Neural progenitor cell (in vitro differentiated cells): ENCODE measurements at regions not wholly inside any gene's neighbourhood (a gene's known extent, or its start where the extent isn't known, plus 50 kb on each side); places are given as distances from the start of the nearest gene placed in this dataset.
"Not testable (repeated sequence)": the region's sequence is repeated elsewhere in the genome, so short reads cannot be mapped to it uniquely, and the experiment has no call there.

Source experiments
- DNase-seq: peaks from one replicate; pipeline ENCODE4 v3.0.0-alpha.2; 2016; ENCODE audit warnings: low spot score
- H2AFZ ChIP-seq: fragments of 200-600 bp; sonication (generic); replicated peaks from 2 replicates; pipeline ENCODE4 v1.6.1; 2016; ENCODE audit warnings: antibody characterized with exemption
- H3F3A ChIP-seq: fragments of 200-600 bp; sonication (generic); 2 replicates; pipeline ENCODE4 v1.6.1; 2016; ENCODE audit warnings: antibody characterized with exemption, low read depth
- H3K27ac ChIP-seq: fragments of 200-600 bp; sonication (generic); 2 replicates; pipeline ENCODE4 v1.5.1; 2016; ENCODE audit warnings: mild to moderate bottlenecking
- H3K27me3 ChIP-seq: fragments of 200-600 bp; sonication (generic); 2 replicates; pipeline ENCODE4 v1.6.1; 2016; ENCODE audit warnings: mild to moderate bottlenecking, moderate library complexity
- H3K36me3 ChIP-seq: fragments of 200-600 bp; sonication (generic); 2 replicates; pipeline ENCODE4 v1.5.1; 2016
- H3K4me1 ChIP-seq: fragments of 200-600 bp; sonication (generic); 2 replicates; pipeline ENCODE4 v1.6.1; 2016; ENCODE audit warnings: mixed run types
- H3K4me2 ChIP-seq: fragments of 200-600 bp; sonication (generic); 2 replicates; pipeline ENCODE4 v1.6.1; 2016
- H3K4me3 ChIP-seq: fragments of 200-600 bp; sonication (generic); 2 replicates; pipeline ENCODE4 v1.5.1; 2016
- H3K79me2 ChIP-seq: fragments of 200-600 bp; sonication (generic); 2 replicates; pipeline ENCODE4 v1.6.1; 2016; ENCODE audit warnings: low read depth
- H3K9ac ChIP-seq: fragments of 200-600 bp; sonication (generic); 2 replicates; pipeline ENCODE4 v1.6.1; 2016
- H3K9me3 ChIP-seq: fragments of 200-600 bp; sonication (generic); 2 replicates; pipeline ENCODE4 v1.5.1; 2016; ENCODE audit warnings: low read depth
- H4K20me1 ChIP-seq: fragments of 200-600 bp; sonication (generic); 2 replicates; pipeline ENCODE4 v1.6.1; 2016; ENCODE audit warnings: low read depth
- H3K27ac Mint-ChIP-seq: 3 replicates; pipeline ENCODE4 v1.8.0; 2021; ENCODE audit warnings: mixed read lengths
- H3K27me3 Mint-ChIP-seq: 2 replicates; pipeline ENCODE4 v1.8.0; 2022; ENCODE audit warnings: low read depth, mild to moderate bottlenecking, inconsistent platforms, moderate library complexity, mixed read lengths; ENCODE audit not compliant: insufficient read depth
- H3K36me3 Mint-ChIP-seq: 3 replicates; pipeline ENCODE4 v1.8.0; 2021; ENCODE audit warnings: mixed read lengths
- H3K4me1 Mint-ChIP-seq: 3 replicates; pipeline ENCODE4 v1.8.0; 2021; ENCODE audit warnings: mixed read lengths
- H3K4me3 Mint-ChIP-seq: 3 replicates; pipeline ENCODE4 v1.8.0; 2021; ENCODE audit warnings: mild to moderate bottlenecking, moderate library complexity, mixed read lengths
- H3K9me3 Mint-ChIP-seq: 3 replicates; pipeline ENCODE4 v1.8.0; 2020; ENCODE audit warnings: mixed read lengths
- EZH2 ChIP-seq: fragments of 200-600 bp; sonication (generic); IDR thresholded peaks from 2 replicates; pipeline ENCODE4 v1.6.1; 2017; ENCODE audit warnings: antibody characterized with exemption, mild to moderate bottlenecking, moderate library complexity
- EZH2phosphoT487 ChIP-seq: fragments of 200-600 bp; sonication (generic); IDR thresholded peaks from 2 replicates; pipeline ENCODE4 v1.6.1; 2017; ENCODE audit warnings: antibody characterized with exemption
- TF ChIP-seq, protein P1 (sequence below): fragments of 200-600 bp; sonication (generic); IDR thresholded peaks from 2 replicates; pipeline ENCODE4 v1.5.1; 2017; ENCODE audit warnings: antibody characterized with exemption, mild to moderate bottlenecking

DNA sequence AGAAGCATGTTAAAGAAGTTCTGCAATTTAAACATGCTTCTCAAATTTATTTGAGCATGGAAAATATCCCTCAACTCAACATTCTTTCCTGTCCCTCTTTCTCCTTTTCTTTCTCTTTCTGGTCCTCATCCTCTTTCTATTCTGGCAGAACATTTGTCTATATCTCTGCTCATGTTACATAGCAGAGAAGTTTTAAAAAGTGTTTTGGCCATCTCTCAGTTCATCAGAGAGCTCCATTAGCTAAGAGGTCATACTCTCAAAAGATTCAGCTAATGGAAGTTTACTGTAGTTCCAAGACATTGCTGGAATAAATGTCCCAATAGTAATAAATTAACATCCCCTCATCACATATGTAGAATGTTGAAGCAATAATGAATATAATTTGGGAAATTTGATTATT is 53.5 kb downstream of the XCL2 start:
- no peak for DNase-seq
- no peak overlapping the region for H2AFZ ChIP-seq
- Mint-ChIP-seq H3K27ac (no peak overlapping the region), H3K4me3 (no peak overlapping the region), H3K9me3 (peaks cover 3% of the 10 kb centered on the region), H3K27me3 (no peaks in the 10 kb centered on the region), H3K36me3 (no peaks in the 10 kb centered on the region), H3K4me1 (no peaks in the 10 kb centered on the region)
- no peak overlapping the region for H3K27ac ChIP-seq
- H3K79me2 ChIP-seq = no peaks in the 10 kb centered on the region
- no peaks in the 10 kb centered on the region for H3K4me1 ChIP-seq
- H3K9ac ChIP-seq = no peak overlapping the region
- no peak for TF ChIP-seq EZH2phosphoT487
- TF ChIP-seq, protein P1, sequence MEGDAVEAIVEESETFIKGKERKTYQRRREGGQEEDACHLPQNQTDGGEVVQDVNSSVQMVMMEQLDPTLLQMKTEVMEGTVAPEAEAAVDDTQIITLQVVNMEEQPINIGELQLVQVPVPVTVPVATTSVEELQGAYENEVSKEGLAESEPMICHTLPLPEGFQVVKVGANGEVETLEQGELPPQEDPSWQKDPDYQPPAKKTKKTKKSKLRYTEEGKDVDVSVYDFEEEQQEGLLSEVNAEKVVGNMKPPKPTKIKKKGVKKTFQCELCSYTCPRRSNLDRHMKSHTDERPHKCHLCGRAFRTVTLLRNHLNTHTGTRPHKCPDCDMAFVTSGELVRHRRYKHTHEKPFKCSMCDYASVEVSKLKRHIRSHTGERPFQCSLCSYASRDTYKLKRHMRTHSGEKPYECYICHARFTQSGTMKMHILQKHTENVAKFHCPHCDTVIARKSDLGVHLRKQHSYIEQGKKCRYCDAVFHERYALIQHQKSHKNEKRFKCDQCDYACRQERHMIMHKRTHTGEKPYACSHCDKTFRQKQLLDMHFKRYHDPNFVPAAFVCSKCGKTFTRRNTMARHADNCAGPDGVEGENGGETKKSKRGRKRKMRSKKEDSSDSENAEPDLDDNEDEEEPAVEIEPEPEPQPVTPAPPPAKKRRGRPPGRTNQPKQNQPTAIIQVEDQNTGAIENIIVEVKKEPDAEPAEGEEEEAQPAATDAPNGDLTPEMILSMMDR = no peak
- no peak for TF ChIP-seq EZH2
- H3K36me3 ChIP-seq = no peaks in the 10 kb centered on the region
- no peaks in the 10 kb centered on the region for H4K20me1 ChIP-seq
- no peaks in the 10 kb centered on the region for H3K9me3 ChIP-seq
- no peak overlapping the region for H3K4me3 ChIP-seq
- H3K27me3 ChIP-seq = no peaks in the 10 kb centered on the region
- H3K4me2 ChIP-seq = no peak overlapping the region
- H3F3A ChIP-seq = no peaks in the 10 kb centered on the region

DNA sequence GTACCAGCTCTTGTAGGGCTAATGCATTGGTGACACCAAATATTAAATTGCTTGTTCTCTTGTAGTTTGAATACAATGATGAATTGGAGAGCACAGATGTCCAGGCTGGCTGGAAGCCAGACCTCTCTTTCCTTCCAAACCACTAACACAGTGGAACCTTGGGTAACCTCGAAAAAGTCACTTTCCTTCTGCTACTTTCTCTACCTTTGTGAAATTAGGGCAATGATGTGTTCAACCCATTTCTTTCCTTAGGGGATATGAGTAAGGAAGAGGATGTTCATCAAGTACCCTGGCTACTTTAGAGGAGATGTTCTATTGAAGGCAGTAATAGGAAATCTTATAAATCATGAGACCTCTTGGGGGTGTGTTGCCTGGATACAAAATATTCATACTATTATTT is 55.7 kb downstream of the XCL2 start:
- Histone ChIP-seq H3K9me3 (no peaks in the 10 kb centered on the region), H4K20me1 (no peaks in the 10 kb centered on the region), H3K4me1 (no peaks in the 10 kb centered on the region), H3K27ac (no peak overlapping the region), H3F3A (no peaks in the 10 kb centered on the region), H3K4me3 (no peak overlapping the region), H2AFZ (no peak overlapping the region), H3K79me2 (no peaks in the 10 kb centered on the region), H3K4me2 (no peak overlapping the region), H3K9ac (no peak overlapping the region), H3K36me3 (no peaks in the 10 kb centered on the region), H3K27me3 (no peaks in the 10 kb centered on the region)
- no peak for TF ChIP-seq EZH2phosphoT487
- TF ChIP-seq EZH2 = no peak
- TF ChIP-seq, protein P1 = no peak
- H3K27ac Mint-ChIP-seq = no peak overlapping the region
- no peaks in the 10 kb centered on the region for H3K4me1 Mint-ChIP-seq
- no peak for DNase-seq
- H3K27me3 Mint-ChIP-seq = no peaks in the 10 kb centered on the region
- no peaks in the 10 kb centered on the region for H3K36me3 Mint-ChIP-seq
- no peak overlapping the region for H3K4me3 Mint-ChIP-seq
- peaks cover 3% of the 10 kb centered on the region for H3K9me3 Mint-ChIP-seq

DNA sequence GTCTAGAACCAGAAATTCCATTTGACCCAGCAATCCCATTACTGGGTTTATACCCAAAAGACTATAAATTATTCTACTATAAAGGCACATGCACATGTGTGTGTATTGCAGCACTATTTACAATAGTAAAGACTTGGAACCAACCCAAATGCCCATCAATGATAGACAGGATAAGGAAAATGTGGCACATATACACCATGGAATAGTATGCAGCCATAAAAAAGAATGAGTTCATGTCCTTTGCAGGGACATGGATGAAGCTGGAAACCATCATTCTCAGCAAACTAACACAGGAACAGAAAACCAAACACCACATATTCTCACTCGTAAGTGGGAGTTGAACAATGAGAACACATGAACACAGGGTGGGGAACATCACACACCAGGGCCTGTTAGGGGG is 57.0 kb downstream of the XCL2 start:
- not testable (repeated sequence) for H3K9ac ChIP-seq, H3K27ac Mint-ChIP-seq, H3F3A ChIP-seq, H3K4me2 ChIP-seq, H3K4me1 ChIP-seq, H3K27me3 ChIP-seq, H3K9me3 Mint-ChIP-seq, H3K36me3 ChIP-seq, H3K4me1 Mint-ChIP-seq, DNase-seq, H3K36me3 Mint-ChIP-seq, H3K4me3 ChIP-seq, H3K27me3 Mint-ChIP-seq, H3K9me3 ChIP-seq, H3K4me3 Mint-ChIP-seq, H4K20me1 ChIP-seq, H3K27ac ChIP-seq, H2AFZ ChIP-seq, H3K79me2 ChIP-seq

DNA sequence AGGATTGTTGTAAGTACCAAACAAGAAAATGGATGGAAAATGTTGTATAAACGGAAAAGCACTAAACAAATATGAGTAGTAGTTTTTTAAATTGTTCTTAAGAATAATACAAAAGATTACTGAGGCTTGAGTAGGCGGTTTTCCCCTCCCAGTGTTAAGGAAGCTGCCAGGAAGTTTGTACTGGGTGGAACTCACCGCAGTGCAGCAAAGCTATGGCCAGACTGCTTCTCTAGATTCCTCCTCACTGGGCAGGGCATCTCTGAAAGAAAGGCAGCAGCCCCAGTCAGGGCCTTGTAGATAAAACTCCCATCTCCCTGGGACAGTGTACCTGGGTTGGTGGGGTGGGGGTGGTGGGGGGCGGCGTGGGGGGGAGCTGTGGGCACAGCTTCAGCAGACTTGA is 58.7 kb downstream of the XCL2 start:
- H3F3A ChIP-seq = peaks cover 14% of the 10 kb centered on the region
- no peak overlapping the region for H3K4me3 Mint-ChIP-seq
- DNase-seq = no peak

More for the DNA sequence above, 58.7 kb downstream of the XCL2 start:
- H3K27me3 Mint-ChIP-seq = peaks cover 2% of the 10 kb centered on the region
- no peaks in the 10 kb centered on the region for H3K36me3 Mint-ChIP-seq
- H4K20me1 ChIP-seq = no peaks in the 10 kb centered on the region
- no peaks in the 10 kb centered on the region for H3K27me3 ChIP-seq
- H3K9me3 ChIP-seq = no peaks in the 10 kb centered on the region
- peaks cover 15% of the 10 kb centered on the region for H3K4me1 Mint-ChIP-seq
- peaks cover 5% of the 10 kb centered on the region for H3K9me3 Mint-ChIP-seq
- H3K36me3 ChIP-seq = no peaks in the 10 kb centered on the region
- no peak overlapping the region for H3K27ac Mint-ChIP-seq
- H3K79me2 ChIP-seq = no peaks in the 10 kb centered on the region
- peaks cover 23% of the 10 kb centered on the region for H3K4me1 ChIP-seq
- H2AFZ ChIP-seq = no peak overlapping the region
- no peak overlapping the region for H3K4me3 ChIP-seq
- H3K4me2 ChIP-seq = no peak overlapping the region
- TF ChIP-seq, protein P1 = no peak
- TF ChIP-seq EZH2phosphoT487 = no peak
- no peak for TF ChIP-seq EZH2
- H3K9ac ChIP-seq = no peak overlapping the region
- no peak overlapping the region for H3K27ac ChIP-seq
